ENCODE measurements at regions not wholly inside any gene's neighbourhood (a gene's known extent, or its start where the extent isn't known, plus 50 kb on each side); places are given as distances from the start of the nearest gene placed in this dataset.

DNA sequence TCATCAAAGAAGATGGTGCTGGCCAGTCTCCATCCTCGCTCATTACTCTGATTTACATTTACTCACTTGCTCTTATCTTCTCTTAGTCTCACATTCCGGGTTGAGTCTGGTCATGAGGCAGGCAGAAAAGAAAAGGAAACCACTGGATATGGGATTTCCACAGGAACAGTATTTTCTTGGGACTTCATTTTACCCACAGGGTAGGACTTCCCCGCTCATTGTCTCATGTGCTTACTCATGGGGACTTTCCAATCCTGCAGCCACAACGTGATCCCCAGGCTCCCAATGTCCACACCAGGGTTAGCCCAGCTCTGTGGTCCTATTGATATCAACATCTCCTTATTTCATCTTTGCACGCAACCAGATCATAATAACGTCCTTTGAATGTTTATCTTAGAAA, 373.8 kb downstream of the TMEM182 start:
- TF ChIP-seq, protein P1, sequence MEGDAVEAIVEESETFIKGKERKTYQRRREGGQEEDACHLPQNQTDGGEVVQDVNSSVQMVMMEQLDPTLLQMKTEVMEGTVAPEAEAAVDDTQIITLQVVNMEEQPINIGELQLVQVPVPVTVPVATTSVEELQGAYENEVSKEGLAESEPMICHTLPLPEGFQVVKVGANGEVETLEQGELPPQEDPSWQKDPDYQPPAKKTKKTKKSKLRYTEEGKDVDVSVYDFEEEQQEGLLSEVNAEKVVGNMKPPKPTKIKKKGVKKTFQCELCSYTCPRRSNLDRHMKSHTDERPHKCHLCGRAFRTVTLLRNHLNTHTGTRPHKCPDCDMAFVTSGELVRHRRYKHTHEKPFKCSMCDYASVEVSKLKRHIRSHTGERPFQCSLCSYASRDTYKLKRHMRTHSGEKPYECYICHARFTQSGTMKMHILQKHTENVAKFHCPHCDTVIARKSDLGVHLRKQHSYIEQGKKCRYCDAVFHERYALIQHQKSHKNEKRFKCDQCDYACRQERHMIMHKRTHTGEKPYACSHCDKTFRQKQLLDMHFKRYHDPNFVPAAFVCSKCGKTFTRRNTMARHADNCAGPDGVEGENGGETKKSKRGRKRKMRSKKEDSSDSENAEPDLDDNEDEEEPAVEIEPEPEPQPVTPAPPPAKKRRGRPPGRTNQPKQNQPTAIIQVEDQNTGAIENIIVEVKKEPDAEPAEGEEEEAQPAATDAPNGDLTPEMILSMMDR (IDR thresholded peaks at IDR 0.05): no peak
- TF ChIP-seq POLR2A (IDR thresholded peaks at IDR 0.05): no peak
